Endothelial cell of umbilical vein (primary cell): ENCODE measurements at regions not wholly inside any gene's neighbourhood (a gene's known extent, or its start where the extent isn't known, plus 50 kb on each side); places are given as distances from the start of the nearest gene placed in this dataset.

Experiments
- BruUV-seq: library from RNA; stranded (reverse); fragments of 400-500 nt; replicated peaks from 2 replicates; lab custom pipeline; 2021; lab: Mats Ljungman, UMichigan
- CTCF ChIA-PET: fragments of 300-600, 350-600 bp; sonication (Branson Sonifier 250); formaldehyde crosslinking; loops from one replicate; lab custom pipeline; 2021; ENCODE audit warnings: antibody characterized with exemption, inconsistent platforms; lab: Charles Lee
- POLR2A ChIA-PET: fragments of 300-600, 350-600 bp; sonication (Branson Sonifier 250); formaldehyde crosslinking; loops from one replicate; lab custom pipeline; 2021; ENCODE audit warnings: antibody characterized with exemption, inconsistent platforms; lab: Charles Lee
- DNase-seq: peaks from one replicate; pipeline ENCODE4 v3.0.0-alpha.2; 2011; ENCODE audit warnings: low read depth, low spot score
- FAIRE-seq: peaks from 2 replicates; lab custom pipeline; 2011; peaks lifted over from hg19 to GRCh38; lab: Jason Lieb, UNC
- H2AFZ ChIP-seq: 2 replicates; pipeline ENCODE4 v1.6.0; 2012; ENCODE audit warnings: low read depth, low read length, control low read depth, inconsistent platforms
- H3K27ac ChIP-seq: 2 replicates; pipeline ENCODE4 v1.5.1; 2011; ENCODE audit warnings: low read depth, mild to moderate bottlenecking, control low read depth, low read length, moderate library complexity; ENCODE audit not compliant: insufficient read depth
- H3K27me3 ChIP-seq, 2 experiments: 2 replicates each; pipeline versions ENCODE4 v1.6.0 to v1.6.1; 2011; ENCODE audit warnings: low read length in 2 of 2, mixed read lengths in 1 of 2; ENCODE audit not compliant: control insufficient read depth in 2 of 2, insufficient read depth in 2 of 2
- H3K36me3 ChIP-seq, 2 experiments: 2 replicates in 1 of 2; 3 replicates in 1 of 2; pipeline ENCODE4 v1.5.1; 2011; ENCODE audit warnings: low read length in 2 of 2, mild to moderate bottlenecking in 1 of 2, moderate library complexity in 1 of 2; ENCODE audit not compliant: control insufficient read depth in 2 of 2, insufficient read depth in 2 of 2; ENCODE audit errors: extremely low read depth in 1 of 2
- H3K4me1 ChIP-seq: 3 replicates; pipeline ENCODE4 v1.5.1; 2011; ENCODE audit warnings: mild to moderate bottlenecking, low read length; ENCODE audit not compliant: control insufficient read depth, insufficient read depth; ENCODE audit errors: extremely low read depth
- H3K4me2 ChIP-seq: 2 replicates; pipeline ENCODE4 v1.6.1; 2011; ENCODE audit warnings: low read length, control low read depth, mixed read lengths; ENCODE audit not compliant: insufficient read depth
- H3K4me3 ChIP-seq, 3 experiments: fragments of 200-600 bp in 1 of 3; sonication (generic), shearing (Covaris generic) in 1 of 3; replicated peaks in 1 of 3; 2 replicates each; pipeline ENCODE4 v1.5.1; 2011 to 2016; ENCODE audit warnings: control low read depth in 3 of 3, low read length in 3 of 3, mild to moderate bottlenecking in 2 of 3, inconsistent platforms in 1 of 3, low read depth in 1 of 3, moderate library complexity in 1 of 3; ENCODE audit not compliant: insufficient read depth in 1 of 3
- H3K79me2 ChIP-seq: 2 replicates; pipeline ENCODE4 v1.6.0; 2012; ENCODE audit warnings: low read length, inconsistent platforms; ENCODE audit not compliant: control insufficient read depth, insufficient read depth
- H3K9ac ChIP-seq: replicated peaks from 2 replicates; pipeline ENCODE3; 2011; ENCODE audit warnings: low read length, control low read depth; ENCODE audit not compliant: insufficient read depth; ENCODE audit errors: extremely low read depth
- H3K9me1 ChIP-seq: replicated peaks from 3 replicates; pipeline ENCODE4 v1.6.0; 2011; ENCODE audit warnings: mild to moderate bottlenecking, low read length; ENCODE audit not compliant: control insufficient read depth, insufficient read depth; ENCODE audit errors: extremely low read depth
- H3K9me3 ChIP-seq: replicated peaks from 2 replicates; pipeline ENCODE4 v1.5.1; 2012; ENCODE audit warnings: low read length, inconsistent platforms; ENCODE audit not compliant: control insufficient read depth, insufficient read depth
- H4K20me1 ChIP-seq: replicated peaks from 2 replicates; pipeline ENCODE3; 2011; ENCODE audit warnings: mild to moderate bottlenecking, low read length; ENCODE audit not compliant: control insufficient read depth, insufficient read depth; ENCODE audit errors: extremely low read depth
- CTCF ChIP-seq, 2 donors: IDR thresholded peaks; 1 replicate in 1 of 2; 2 replicates in 1 of 2; pipeline ENCODE4 v1.5.1; 2011; ENCODE audit warnings: low read length in 2 of 2, mild to moderate bottlenecking in 2 of 2, moderate library complexity in 2 of 2, control low read depth in 1 of 2, inconsistent platforms in 1 of 2, low read depth in 1 of 2; ENCODE audit not compliant: insufficient read depth in 1 of 2; ENCODE audit errors: extremely low read depth in 1 of 2
- EZH2 ChIP-seq: IDR thresholded peaks from 2 replicates; pipeline ENCODE4 v1.6.1; 2012; ENCODE audit warnings: borderline replicate concordance, low read depth, mild to moderate bottlenecking, moderate library complexity, low read length, inconsistent platforms; ENCODE audit not compliant: severe bottlenecking
- FOS ChIP-seq: IDR thresholded peaks from 2 replicates; pipeline ENCODE4 v1.6.1; 2011; ENCODE audit warnings: mild to moderate bottlenecking, low read length, moderate library complexity, borderline replicate concordance; ENCODE audit not compliant: insufficient read depth
- GATA2 ChIP-seq: IDR thresholded peaks from 2 replicates; pipeline ENCODE4 v1.7.0; 2011; ENCODE audit warnings: low read depth, mild to moderate bottlenecking, moderate library complexity, mixed read lengths, low read length; ENCODE audit not compliant: insufficient read length, insufficient read depth
- JUN ChIP-seq: IDR thresholded peaks from 2 replicates; pipeline ENCODE4 v1.6.1; 2011; ENCODE audit warnings: borderline replicate concordance, low read depth; ENCODE audit not compliant: insufficient read length, insufficient read depth
- MYC ChIP-seq: IDR thresholded peaks from one replicate; pipeline ENCODE4 v1.6.1; 2011; ENCODE audit warnings: mild to moderate bottlenecking, low read depth, low read length
- POLR2A ChIP-seq: IDR thresholded peaks from 2 replicates; pipeline ENCODE4 v1.6.1; 2012; ENCODE audit warnings: low read depth, mild to moderate bottlenecking, control low read depth, low read length
- POLR2AphosphoS5 ChIP-seq: IDR thresholded peaks from 2 replicates; pipeline ENCODE4 v1.6.1; 2012; ENCODE audit warnings: low read depth, mild to moderate bottlenecking, control low read depth, low read length, moderate library complexity; ENCODE audit not compliant: insufficient read depth
- dilution Hi-C: fragments of 300-500 bp; cut with MboI; formaldehyde crosslinking; loops from one replicate; pipeline ENCODE4 v1.15.0; 2019; ENCODE audit warnings: low sequenced_read_pairs; ENCODE audit not compliant: extremely low pct_ligation_motif_present
- intact Hi-C: fragments of 100-400 bp; cut with micrococcal nuclease; formaldehyde crosslinking; loops from one replicate; pipeline ENCODE4 v1.10.0; 2022
- TF ChIP-seq, protein P1 (sequence below): IDR thresholded peaks from 2 replicates; pipeline ENCODE4 v1.6.1; 2011; ENCODE audit not compliant: insufficient read depth, insufficient read length

DNA sequence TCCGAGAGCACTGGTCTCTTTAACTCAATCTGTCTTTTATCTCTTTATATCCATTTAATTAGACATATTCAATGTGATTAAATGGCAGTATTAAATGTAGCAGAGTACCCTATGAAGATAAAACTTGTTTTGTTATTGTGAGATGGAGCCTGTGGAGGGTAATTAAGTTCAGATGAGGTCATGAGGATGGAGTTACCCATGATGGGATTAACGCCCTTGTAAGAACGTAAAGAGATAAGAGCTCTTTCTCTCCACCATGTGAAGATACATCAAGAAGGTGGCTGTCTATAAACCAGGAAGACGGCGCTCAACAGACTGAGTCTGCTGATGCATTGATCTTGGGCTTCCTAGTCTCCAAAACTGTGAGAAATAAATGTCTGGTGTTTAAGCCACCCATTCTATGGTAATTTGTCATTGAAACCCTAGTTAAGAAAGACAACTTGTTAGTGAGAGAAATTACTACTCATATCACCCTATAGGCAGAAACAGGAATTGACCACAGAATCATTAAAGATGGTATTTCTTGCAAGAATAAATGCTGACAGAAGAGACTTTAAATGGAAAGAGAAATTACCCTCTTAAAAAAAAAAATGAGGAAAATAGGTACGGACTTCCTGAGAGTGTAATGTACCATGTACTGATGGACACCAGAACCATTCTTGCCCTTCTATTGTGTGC is 738.7 kb upstream of the CHAC2 start:
- dilution Hi-C loops = no loop called here

More for the DNA sequence above, 738.7 kb upstream of the CHAC2 start:
- Histone ChIP-seq H3K9me3 (no peaks in the 10 kb centered on the region), H3K4me1 (no peaks in the 10 kb centered on the region), H3K4me2 (no peak overlapping the region), H3K4me3 (no peak overlapping the region), H3K36me3 (no peaks in the 10 kb centered on the region), H4K20me1 (no peaks in the 10 kb centered on the region), H3K79me2 (no peaks in the 10 kb centered on the region), H3K27ac (no peak overlapping the region), H3K9ac (no peak overlapping the region), H3K9me1 (no peaks in the 10 kb centered on the region), H2AFZ (no peak overlapping the region), H3K27me3 (no peaks in the 10 kb centered on the region)
- TF ChIP-seq MYC (no peak), JUN (no peak), GATA2 (no peak), POLR2AphosphoS5 (no peak), EZH2 (no peak), FOS (no peak), CTCF (IDR thresholded peaks at IDR 0.05; ENCODE audit: extremely low read depth in 1 of 2, insufficient read depth in 1 of 2, low read depth in 1 of 2, low read length in 2 of 2) (no peak), POLR2A (no peak)
- TF ChIP-seq, protein P1, sequence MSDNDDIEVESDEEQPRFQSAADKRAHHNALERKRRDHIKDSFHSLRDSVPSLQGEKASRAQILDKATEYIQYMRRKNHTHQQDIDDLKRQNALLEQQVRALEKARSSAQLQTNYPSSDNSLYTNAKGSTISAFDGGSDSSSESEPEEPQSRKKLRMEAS = no peak
- DNase-seq (no peak), FAIRE-seq (no peak)
- POLR2A ChIA-PET = no interaction called here
- intact Hi-C loops = no loop called here
- BruUV-seq = no TSS peak
- CTCF ChIA-PET = no interaction called here
